Uterus (tissue), 2 donors: ENCODE measurements at regions not wholly inside any gene's neighbourhood (a gene's known extent, or its start where the extent isn't known, plus 50 kb on each side); places are given as distances from the start of the nearest gene placed in this dataset.

ENCODE experiments used
- POLR2A ChIP-seq, 2 donors: fragments of 450-650 bp; IDR thresholded peaks; one replicate each; pipeline ENCODE4 v1.6.1; 2016; ENCODE audit warnings: antibody characterized with exemption in 2 of 2, mild to moderate bottlenecking in 1 of 2, moderate library complexity in 1 of 2
- TF ChIP-seq, protein P1 (sequence below), 4 experiments: fragments of 200-600 bp in 2 of 4; fragments of 450-650 bp in 2 of 4; sonication (generic) in 2 of 4; IDR thresholded peaks; one replicate each; pipeline ENCODE4 v1.5.1; 2016 to 2019; ENCODE audit warnings: antibody characterized with exemption in 4 of 4, mild to moderate bottlenecking in 2 of 4, moderate library complexity in 1 of 4

DNA sequence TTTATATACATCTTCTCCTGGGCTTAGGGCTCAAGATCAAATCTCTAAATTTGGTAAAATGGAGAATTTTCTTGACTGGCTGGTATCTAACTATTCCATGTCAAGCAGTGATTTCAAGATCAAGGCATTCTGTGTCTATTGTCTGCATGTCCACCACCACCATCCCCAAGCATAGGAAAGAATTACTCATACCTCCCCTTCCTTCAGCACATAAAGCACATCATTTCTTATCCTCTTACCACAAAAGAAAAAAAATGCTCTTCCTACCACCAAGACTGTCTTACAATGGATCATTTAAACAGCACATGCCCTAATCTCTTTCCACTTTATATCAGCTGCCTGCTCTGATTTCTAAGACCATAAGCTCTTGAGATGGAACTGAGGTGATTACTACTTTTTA, 470.5 kb upstream of the THBS1 start:
- TF ChIP-seq, protein P1, sequence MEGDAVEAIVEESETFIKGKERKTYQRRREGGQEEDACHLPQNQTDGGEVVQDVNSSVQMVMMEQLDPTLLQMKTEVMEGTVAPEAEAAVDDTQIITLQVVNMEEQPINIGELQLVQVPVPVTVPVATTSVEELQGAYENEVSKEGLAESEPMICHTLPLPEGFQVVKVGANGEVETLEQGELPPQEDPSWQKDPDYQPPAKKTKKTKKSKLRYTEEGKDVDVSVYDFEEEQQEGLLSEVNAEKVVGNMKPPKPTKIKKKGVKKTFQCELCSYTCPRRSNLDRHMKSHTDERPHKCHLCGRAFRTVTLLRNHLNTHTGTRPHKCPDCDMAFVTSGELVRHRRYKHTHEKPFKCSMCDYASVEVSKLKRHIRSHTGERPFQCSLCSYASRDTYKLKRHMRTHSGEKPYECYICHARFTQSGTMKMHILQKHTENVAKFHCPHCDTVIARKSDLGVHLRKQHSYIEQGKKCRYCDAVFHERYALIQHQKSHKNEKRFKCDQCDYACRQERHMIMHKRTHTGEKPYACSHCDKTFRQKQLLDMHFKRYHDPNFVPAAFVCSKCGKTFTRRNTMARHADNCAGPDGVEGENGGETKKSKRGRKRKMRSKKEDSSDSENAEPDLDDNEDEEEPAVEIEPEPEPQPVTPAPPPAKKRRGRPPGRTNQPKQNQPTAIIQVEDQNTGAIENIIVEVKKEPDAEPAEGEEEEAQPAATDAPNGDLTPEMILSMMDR (IDR thresholded peaks at IDR 0.05) = no peak
- no peak for TF ChIP-seq POLR2A (IDR thresholded peaks at IDR 0.05)
